ENCODE measurements at regions not wholly inside any gene's neighbourhood (a gene's known extent, or its start where the extent isn't known, plus 50 kb on each side); places are given as distances from the start of the nearest gene placed in this dataset.
"Not testable (repeated sequence)": the region's sequence is repeated elsewhere in the genome, so short reads cannot be mapped to it uniquely, and the experiment has no call there.

DNA sequence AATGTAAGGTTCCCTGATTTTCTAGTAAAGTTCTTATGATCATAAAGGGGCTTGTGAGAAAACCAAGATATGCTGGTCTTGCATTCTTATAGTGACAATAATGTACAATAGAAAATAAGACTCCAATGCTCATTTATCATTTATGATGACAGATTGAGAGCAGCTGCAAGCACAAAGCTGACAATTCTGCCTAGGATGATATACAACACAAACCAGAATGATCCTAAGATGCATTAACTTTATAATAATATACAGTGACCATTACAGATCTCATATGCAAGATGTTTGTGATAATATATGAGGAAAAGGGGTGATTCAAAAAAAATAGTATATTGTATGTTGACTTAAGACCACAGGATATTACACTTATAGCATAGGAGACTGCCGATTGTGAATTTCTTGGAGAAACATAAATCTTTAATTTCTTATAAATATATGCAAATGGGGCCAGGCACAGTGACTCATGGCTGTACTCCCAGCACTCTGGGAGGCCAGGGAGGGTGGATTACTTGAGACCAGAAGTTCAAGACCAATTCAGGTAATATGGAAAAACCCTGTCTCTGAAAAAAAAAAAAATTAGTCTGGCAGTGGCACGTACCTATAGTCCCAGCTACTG, 387.0 kb downstream of the ZBBX start:
- Histone ChIP-seq H3K27me3 (ENCODE audit: insufficient read depth, low read length) (no peaks in the 10 kb centered on the region), H3K4me3 (ENCODE audit: low read length in 2 of 2) (no peak overlapping the region), H3K4me1 (ENCODE audit: insufficient read depth, low read length) (no peaks in the 10 kb centered on the region), H3K9me3 (ENCODE audit: control insufficient read depth in 1 of 2, low read length in 2 of 2) (no peaks in the 10 kb centered on the region), H3K36me3 (ENCODE audit: insufficient read depth, low read length) (no peaks in the 10 kb centered on the region), H3K27ac (ENCODE audit: low read depth, low read length) (no peak overlapping the region)
- peaks cover 0 to 2% (median 0%) of the 10 kb centered on the region in 8 donors for H3K9me3 Mint-ChIP-seq
- intact Hi-C loops (cut with micrococcal nuclease) = no loop called here
- ChIA-PET CTCF (ENCODE audit: partially characterized antibody) (no interaction called here), POLR2A (ENCODE audit: partially characterized antibody) (no interaction called here)
- H3K36me3 Mint-ChIP-seq = no peaks in the 10 kb centered on the region
- no peaks in the 10 kb centered on the region for H3K27me3 Mint-ChIP-seq
- DNase-seq = no peak
- H3K4me3 Mint-ChIP-seq = no peak overlapping the region
- H3K27ac Mint-ChIP-seq = no peak overlapping the region
- H3K4me1 Mint-ChIP-seq = no peaks in the 10 kb centered on the region

GRCh38 chr3:166986000-166986399, 394.1 kb downstream of the ZBBX start:
- Histone ChIP-seq H3K27ac (ENCODE audit: low read depth, low read length) (no peak overlapping the region), H3K4me1 (ENCODE audit: insufficient read depth, low read length) (no peaks in the 10 kb centered on the region), H3K4me3 (ENCODE audit: low read length in 2 of 2) (no peak overlapping the region), H3K27me3 (ENCODE audit: insufficient read depth, low read length) (no peaks in the 10 kb centered on the region), H3K9me3 (ENCODE audit: control insufficient read depth in 1 of 2, low read length in 2 of 2) (no peaks in the 10 kb centered on the region), H3K36me3 (ENCODE audit: insufficient read depth, low read length) (no peaks in the 10 kb centered on the region)
- Mint-ChIP-seq H3K9me3 (peaks cover 0 to 4% (median 0%) of the 10 kb centered on the region in 8 donors), H3K36me3 (no peaks in the 10 kb centered on the region), H3K4me1 (no peaks in the 10 kb centered on the region), H3K27ac (no peak overlapping the region), H3K4me3 (no peak overlapping the region), H3K27me3 (no peaks in the 10 kb centered on the region)
- no peak for DNase-seq
- CTCF ChIA-PET (ENCODE audit: partially characterized antibody) = no interaction called here
- intact Hi-C loops (cut with micrococcal nuclease) = no loop called here
- POLR2A ChIA-PET (ENCODE audit: partially characterized antibody) = no interaction called here

- H3K36me3 ChIP-seq (ENCODE audit: insufficient read depth, low read length); H3K36me3 Mint-ChIP-seq; H3K4me1 Mint-ChIP-seq; H3K27ac ChIP-seq (ENCODE audit: low read depth, low read length); H3K4me3 ChIP-seq (ENCODE audit: low read length in 2 of 2); H3K4me3 Mint-ChIP-seq; H3K27me3 Mint-ChIP-seq; POLR2A ChIA-PET (ENCODE audit: partially characterized antibody); H3K27me3 ChIP-seq (ENCODE audit: insufficient read depth, low read length); H3K27ac Mint-ChIP-seq; H3K9me3 Mint-ChIP-seq; H3K4me1 ChIP-seq (ENCODE audit: insufficient read depth, low read length); intact Hi-C loops (cut with micrococcal nuclease); CTCF ChIA-PET (ENCODE audit: partially characterized antibody); H3K9me3 ChIP-seq (ENCODE audit: control insufficient read depth in 1 of 2, low read length in 2 of 2); DNase-seq: not testable (repeated sequence)
These were observed 404.3 kb downstream of the ZBBX start for GRCh38 chr3:166975796-166976195.

DNA sequence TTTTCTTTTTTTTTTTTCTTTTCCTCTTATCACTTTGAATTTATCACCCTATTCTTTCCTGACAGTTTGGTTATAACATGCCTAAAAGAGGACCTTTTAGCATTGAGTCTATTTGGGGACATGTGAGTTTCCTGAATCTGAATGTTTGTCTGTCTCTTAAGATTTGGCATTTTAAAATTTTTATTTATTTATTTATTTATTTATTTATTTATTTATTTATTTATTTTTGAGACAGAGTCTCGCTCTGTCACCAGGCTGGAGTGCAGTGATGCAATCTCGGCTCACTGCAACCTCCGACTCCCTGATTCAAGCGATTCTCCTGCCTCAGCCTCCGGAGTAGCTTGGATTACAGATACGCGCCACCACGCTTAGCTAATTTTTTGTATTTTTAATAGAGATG, 412.4 kb downstream of the ZBBX start:
- H3K36me3 Mint-ChIP-seq; H3K27me3 Mint-ChIP-seq; H3K27ac Mint-ChIP-seq; POLR2A ChIA-PET (ENCODE audit: partially characterized antibody); H3K27ac ChIP-seq (ENCODE audit: low read depth, low read length); H3K27me3 ChIP-seq (ENCODE audit: insufficient read depth, low read length); H3K4me1 Mint-ChIP-seq; DNase-seq; H3K9me3 ChIP-seq (ENCODE audit: control insufficient read depth in 1 of 2, low read length in 2 of 2); H3K36me3 ChIP-seq (ENCODE audit: insufficient read depth, low read length); intact Hi-C loops (cut with micrococcal nuclease); H3K4me3 ChIP-seq (ENCODE audit: low read length in 2 of 2); H3K4me1 ChIP-seq (ENCODE audit: insufficient read depth, low read length); CTCF ChIA-PET (ENCODE audit: partially characterized antibody); H3K4me3 Mint-ChIP-seq: not testable (repeated sequence)
- H3K9me3 Mint-ChIP-seq = peaks cover 1 to 14% (median 7%) of the 10 kb centered on the region in 8 donors

DNA sequence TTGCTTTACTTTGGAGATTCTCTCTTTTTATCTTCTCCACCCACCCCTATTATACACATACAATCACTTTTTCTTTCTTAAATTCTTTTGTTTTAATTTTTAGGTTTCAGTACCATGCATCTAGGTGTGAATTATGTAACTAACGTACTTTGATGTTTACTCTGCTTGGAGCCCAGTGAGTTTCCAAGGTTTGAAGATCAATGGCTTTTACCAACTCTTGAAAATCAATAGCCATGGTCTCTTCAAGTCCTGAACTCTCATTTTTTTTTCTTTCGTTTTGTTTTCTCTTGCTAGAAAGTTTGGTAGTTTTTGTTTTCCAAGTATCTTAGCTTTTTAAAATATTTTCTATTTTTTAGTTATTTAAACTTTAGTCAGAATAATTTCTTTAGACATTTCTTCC, 417.2 kb downstream of the ZBBX start:
- no peak overlapping the region for H3K27ac ChIP-seq (ENCODE audit: low read depth, low read length)
- no peaks in the 10 kb centered on the region for H3K9me3 ChIP-seq (ENCODE audit: control insufficient read depth in 1 of 2, low read length in 2 of 2)
- H3K4me3 ChIP-seq (ENCODE audit: low read length in 2 of 2) = no peak overlapping the region
- Mint-ChIP-seq H3K9me3 (peaks cover 0 to 3% (median 1%) of the 10 kb centered on the region in 8 donors), H3K36me3 (no peaks in the 10 kb centered on the region), H3K4me1 (no peaks in the 10 kb centered on the region), H3K27ac (no peak overlapping the region), H3K27me3 (no peaks in the 10 kb centered on the region), H3K4me3 (no peak overlapping the region)
- no peak for DNase-seq
- POLR2A ChIA-PET (ENCODE audit: partially characterized antibody) = no interaction called here
- intact Hi-C loops (cut with micrococcal nuclease) = no loop called here
- no peaks in the 10 kb centered on the region for H3K4me1 ChIP-seq (ENCODE audit: insufficient read depth, low read length)
- CTCF ChIA-PET (ENCODE audit: partially characterized antibody) = no interaction called here
- no peaks in the 10 kb centered on the region for H3K36me3 ChIP-seq (ENCODE audit: insufficient read depth, low read length)
- no peaks in the 10 kb centered on the region for H3K27me3 ChIP-seq (ENCODE audit: insufficient read depth, low read length)

GRCh38 chr3:166957121-166957520, 423.0 kb downstream of the ZBBX start:
- Mint-ChIP-seq H3K4me1 (no peaks in the 10 kb centered on the region), H3K27ac (no peak overlapping the region), H3K4me3 (no peak overlapping the region), H3K36me3 (no peaks in the 10 kb centered on the region), H3K9me3 (peaks cover 0 to 27% (median 12%) of the 10 kb centered on the region in 8 donors), H3K27me3 (no peaks in the 10 kb centered on the region)
- ChIA-PET CTCF (ENCODE audit: partially characterized antibody) (no interaction called here), POLR2A (ENCODE audit: partially characterized antibody) (no interaction called here)
- no peaks in the 10 kb centered on the region for H3K4me1 ChIP-seq (ENCODE audit: insufficient read depth, low read length)
- no peaks in the 10 kb centered on the region for H3K36me3 ChIP-seq (ENCODE audit: insufficient read depth, low read length)
- intact Hi-C loops (cut with micrococcal nuclease) = no loop called here
- H3K27me3 ChIP-seq (ENCODE audit: insufficient read depth, low read length) = no peaks in the 10 kb centered on the region
- no peak for DNase-seq
- H3K4me3 ChIP-seq (ENCODE audit: low read length in 2 of 2) = no peak overlapping the region
- no peaks in the 10 kb centered on the region for H3K9me3 ChIP-seq (ENCODE audit: control insufficient read depth in 1 of 2, low read length in 2 of 2)
- no peak overlapping the region for H3K27ac ChIP-seq (ENCODE audit: low read depth, low read length)

DNA sequence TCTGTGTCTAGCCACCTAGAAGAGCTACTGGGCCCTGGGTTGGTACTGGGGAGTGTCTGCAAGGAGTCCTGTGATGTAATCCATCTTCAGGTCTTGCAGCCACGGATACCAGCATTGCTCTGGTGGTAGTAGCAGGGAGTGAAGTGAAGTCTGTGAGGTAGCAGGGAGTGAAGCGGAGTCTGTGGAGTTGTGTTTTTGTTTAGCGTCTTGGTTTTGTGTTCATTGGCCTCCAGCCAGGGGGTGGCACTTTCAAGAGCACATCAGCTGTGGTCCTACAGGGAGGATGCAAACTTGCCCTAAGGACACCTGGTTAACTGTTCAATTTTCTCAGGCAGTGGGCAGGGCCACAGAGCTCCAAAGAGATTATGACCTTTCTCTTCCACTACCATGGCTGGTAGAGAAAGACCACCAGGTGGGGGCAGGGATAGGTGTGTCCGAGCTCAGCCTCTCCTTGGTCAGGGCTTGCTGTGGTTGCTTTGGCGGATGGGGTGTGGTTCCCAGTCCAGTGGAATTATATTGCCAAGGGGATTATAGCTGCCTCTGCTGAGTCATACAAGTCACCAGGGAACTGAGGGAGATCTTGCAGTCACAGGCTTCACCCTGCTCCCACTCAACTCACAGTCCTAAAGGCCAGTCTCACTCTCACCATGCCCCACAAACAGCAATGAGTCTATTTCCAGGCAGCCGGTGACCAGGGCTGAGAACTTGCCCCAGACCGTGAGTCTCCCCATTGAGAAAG, 424.7 kb downstream of the ZBBX start:
- H3K27ac Mint-ChIP-seq = no peak overlapping the region
- no peaks in the 10 kb centered on the region for H3K27me3 Mint-ChIP-seq

More for the DNA sequence above, 424.7 kb downstream of the ZBBX start:
- no peaks in the 10 kb centered on the region for H3K36me3 Mint-ChIP-seq
- Histone ChIP-seq H3K9me3 (ENCODE audit: control insufficient read depth in 1 of 2, low read length in 2 of 2) (no peaks in the 10 kb centered on the region), H3K36me3 (ENCODE audit: insufficient read depth, low read length) (no peaks in the 10 kb centered on the region), H3K4me3 (ENCODE audit: low read length in 2 of 2) (no peak overlapping the region), H3K4me1 (ENCODE audit: insufficient read depth, low read length) (no peaks in the 10 kb centered on the region), H3K27me3 (ENCODE audit: insufficient read depth, low read length) (no peaks in the 10 kb centered on the region), H3K27ac (ENCODE audit: low read depth, low read length) (no peak overlapping the region)
- peak in 1 of 5 donors; percentile 23 for DNase-seq
- no peaks in the 10 kb centered on the region for H3K4me1 Mint-ChIP-seq
- ChIA-PET CTCF (ENCODE audit: partially characterized antibody) (no interaction called here), POLR2A (ENCODE audit: partially characterized antibody) (no interaction called here)
- H3K4me3 Mint-ChIP-seq = no peak overlapping the region
- intact Hi-C loops (cut with micrococcal nuclease) = no loop called here
- peaks cover 0 to 32% (median 12%) of the 10 kb centered on the region in 8 donors for H3K9me3 Mint-ChIP-seq
